ENCODE measurements at regions not wholly inside any gene's neighbourhood (a gene's known extent, or its start where the extent isn't known, plus 50 kb on each side); places are given as distances from the start of the nearest gene placed in this dataset.

DNA sequence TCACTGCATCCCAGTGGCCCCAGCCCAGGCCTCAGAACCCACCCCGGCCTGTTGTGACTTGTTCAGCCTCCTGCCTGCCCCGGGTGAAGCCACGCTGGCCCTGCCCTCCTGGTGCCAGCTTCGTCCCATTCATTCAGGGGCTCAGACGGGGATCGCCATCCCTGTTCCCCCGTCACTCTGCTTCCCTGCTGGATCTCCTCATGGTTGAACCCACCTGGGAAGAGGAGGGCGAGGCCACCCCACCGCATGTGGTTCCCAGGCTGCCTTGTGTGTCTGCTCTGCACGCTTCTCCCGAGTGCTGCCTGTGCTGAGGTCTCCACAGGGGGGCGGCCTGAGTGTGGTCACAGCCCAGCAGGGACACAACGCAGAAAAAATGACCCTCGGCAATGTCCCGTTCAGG lies 108.2 kb upstream of the ACTRT2 start:
- peaks cover 10% of the 10 kb centered on the region for H3F3A ChIP-seq (ENCODE audit: low read depth)
- H2AFZ ChIP-seq (replicated peaks), result no peak overlapping the region
- H3K27ac ChIP-seq, result no peak overlapping the region
- no peak overlapping the region for H3K9ac ChIP-seq
- no peak for TF ChIP-seq EZH2 (IDR thresholded peaks at IDR 0.05)
- no peak for TF ChIP-seq CTCF (IDR thresholded peaks at IDR 0.05)
- TF ChIP-seq EZH2phosphoT487 (IDR thresholded peaks at IDR 0.05), result no peak
- H3K79me2 ChIP-seq (ENCODE audit: low read depth), result no peaks in the 10 kb centered on the region
- H3K9me3 ChIP-seq (ENCODE audit: low read depth), result peaks cover 8% of the 10 kb centered on the region
- no peaks in the 10 kb centered on the region for H4K20me1 ChIP-seq (ENCODE audit: low read depth)
- H3K4me2 ChIP-seq, result no peak overlapping the region
- Mint-ChIP-seq H3K9me3 (peaks cover 7% of the 10 kb centered on the region), H3K27me3 (ENCODE audit: insufficient read depth, low read depth) (peaks cover 11% of the 10 kb centered on the region), H3K4me3 (no peak overlapping the region), H3K4me1 (peaks cover 11% of the 10 kb centered on the region), H3K27ac (no peak overlapping the region), H3K36me3 (no peaks in the 10 kb centered on the region)
- no peaks in the 10 kb centered on the region for H3K27me3 ChIP-seq
- H3K36me3 ChIP-seq, result no peaks in the 10 kb centered on the region
- no peak overlapping the region for H3K4me3 ChIP-seq
- H3K4me1 ChIP-seq, result no peaks in the 10 kb centered on the region
- no peak for DNase-seq (ENCODE audit: low spot score)

DNA sequence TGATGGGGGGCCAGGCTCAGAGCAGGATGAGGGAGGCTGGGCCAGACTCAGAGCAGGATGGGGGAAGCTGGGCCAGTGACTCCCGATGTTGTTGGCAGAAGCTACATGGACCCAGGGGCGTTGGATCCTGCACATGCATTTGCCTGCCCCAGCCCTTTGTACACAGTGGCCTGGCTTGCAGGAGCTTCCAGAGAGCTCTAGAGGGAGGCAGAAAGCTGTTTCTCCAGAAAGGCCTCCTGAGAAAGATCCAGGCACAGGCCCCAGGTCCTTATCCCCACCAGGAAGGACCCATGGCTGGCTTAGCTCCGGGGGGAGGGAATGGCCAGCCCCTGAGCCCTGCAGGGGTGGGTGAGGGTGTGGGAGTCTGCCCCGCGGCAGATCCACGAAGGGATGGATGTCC lies 106.6 kb upstream of the ACTRT2 start:
- H3K9me3 Mint-ChIP-seq, result peaks cover 7% of the 10 kb centered on the region

GRCh38 chr1:2916153-2916552 lies 105.1 kb upstream of the ACTRT2 start:
- Histone ChIP-seq H3K4me3 (no peak overlapping the region), H2AFZ (replicated peaks) (no peak overlapping the region), H3F3A (ENCODE audit: low read depth) (peaks cover 10% of the 10 kb centered on the region), H3K27me3 (no peaks in the 10 kb centered on the region), H3K9me3 (ENCODE audit: low read depth) (peaks cover 8% of the 10 kb centered on the region), H3K4me2 (no peak overlapping the region), H3K27ac (no peak overlapping the region), H3K4me1 (no peaks in the 10 kb centered on the region), H3K79me2 (ENCODE audit: low read depth) (no peaks in the 10 kb centered on the region), H4K20me1 (ENCODE audit: low read depth) (no peaks in the 10 kb centered on the region), H3K36me3 (no peaks in the 10 kb centered on the region), H3K9ac (no peak overlapping the region)
- Mint-ChIP-seq H3K27ac (no peak overlapping the region), H3K27me3 (ENCODE audit: insufficient read depth, low read depth) (peaks cover 16% of the 10 kb centered on the region), H3K9me3 (peaks cover 7% of the 10 kb centered on the region), H3K36me3 (no peaks in the 10 kb centered on the region), H3K4me3 (peak overlapping the region; percentile 2), H3K4me1 (peaks cover 18% of the 10 kb centered on the region)
- no peak for DNase-seq (ENCODE audit: low spot score)
- TF ChIP-seq EZH2phosphoT487 (IDR thresholded peaks at IDR 0.05) (no peak), EZH2 (IDR thresholded peaks at IDR 0.05) (no peak), CTCF (IDR thresholded peaks at IDR 0.05) (no peak)

More for the DNA sequence above, 106.6 kb upstream of the ACTRT2 start:
- no peak overlapping the region for H3K4me3 ChIP-seq
- Mint-ChIP-seq H3K4me1 (peaks cover 18% of the 10 kb centered on the region), H3K27me3 (ENCODE audit: insufficient read depth, low read depth) (peaks cover 13% of the 10 kb centered on the region), H3K4me3 (no peak overlapping the region), H3K27ac (no peak overlapping the region), H3K36me3 (no peaks in the 10 kb centered on the region)
- H3F3A ChIP-seq (ENCODE audit: low read depth), result peaks cover 10% of the 10 kb centered on the region
- H3K27ac ChIP-seq, result no peak overlapping the region
- H3K4me1 ChIP-seq, result no peaks in the 10 kb centered on the region
- TF ChIP-seq EZH2 (IDR thresholded peaks at IDR 0.05) (no peak), CTCF (IDR thresholded peaks at IDR 0.05) (no peak), EZH2phosphoT487 (IDR thresholded peaks at IDR 0.05) (no peak)
- no peak overlapping the region for H3K9ac ChIP-seq
- peaks cover 8% of the 10 kb centered on the region for H3K9me3 ChIP-seq (ENCODE audit: low read depth)
- H3K27me3 ChIP-seq, result no peaks in the 10 kb centered on the region
- no peak overlapping the region for H3K4me2 ChIP-seq
- H3K79me2 ChIP-seq (ENCODE audit: low read depth), result no peaks in the 10 kb centered on the region
- H3K36me3 ChIP-seq, result no peaks in the 10 kb centered on the region
- H4K20me1 ChIP-seq (ENCODE audit: low read depth), result no peaks in the 10 kb centered on the region
- no peak overlapping the region for H2AFZ ChIP-seq (replicated peaks)
- DNase-seq (ENCODE audit: low spot score), result no peak
